ENCODE measurements at regions not wholly inside any gene's neighbourhood (a gene's known extent, or its start where the extent isn't known, plus 50 kb on each side); places are given as distances from the start of the nearest gene placed in this dataset.
"Not testable (repeated sequence)": the region's sequence is repeated elsewhere in the genome, so short reads cannot be mapped to it uniquely, and the experiment has no call there.

DNA sequence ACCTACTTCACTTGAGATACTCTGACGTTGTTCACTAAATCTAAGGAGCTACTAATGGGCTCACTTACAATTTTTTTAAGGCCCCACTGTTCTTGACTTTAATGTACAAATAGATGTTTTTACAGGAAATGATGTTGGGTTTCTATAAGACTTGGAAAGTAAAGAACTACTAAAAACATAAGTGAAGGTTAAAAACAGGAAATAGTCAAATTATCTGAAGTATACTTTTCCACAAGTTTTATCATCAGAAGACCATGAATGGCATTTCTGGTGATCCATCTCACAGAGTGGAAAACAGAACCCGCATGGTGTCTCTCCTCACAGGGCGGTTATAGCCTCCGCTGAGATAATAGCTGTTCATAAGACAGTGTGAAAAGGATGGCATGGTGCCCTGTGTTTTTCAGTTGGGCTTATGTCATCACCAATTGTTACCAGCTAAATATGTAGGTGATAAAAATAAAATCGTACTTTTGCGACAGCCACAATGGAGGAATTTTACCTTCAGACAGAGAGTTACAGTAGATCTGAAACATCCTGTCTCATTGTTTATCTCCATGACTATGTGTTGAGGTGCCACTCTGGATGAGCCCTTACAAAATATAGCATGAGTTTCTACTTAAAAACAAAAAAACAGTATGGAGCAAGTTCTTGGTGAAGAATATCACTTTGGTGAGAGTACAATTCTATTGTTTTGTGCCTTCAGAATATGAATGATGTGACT, 462.4 kb downstream of the RAP2B start:
- no peak for DNase-seq

DNA sequence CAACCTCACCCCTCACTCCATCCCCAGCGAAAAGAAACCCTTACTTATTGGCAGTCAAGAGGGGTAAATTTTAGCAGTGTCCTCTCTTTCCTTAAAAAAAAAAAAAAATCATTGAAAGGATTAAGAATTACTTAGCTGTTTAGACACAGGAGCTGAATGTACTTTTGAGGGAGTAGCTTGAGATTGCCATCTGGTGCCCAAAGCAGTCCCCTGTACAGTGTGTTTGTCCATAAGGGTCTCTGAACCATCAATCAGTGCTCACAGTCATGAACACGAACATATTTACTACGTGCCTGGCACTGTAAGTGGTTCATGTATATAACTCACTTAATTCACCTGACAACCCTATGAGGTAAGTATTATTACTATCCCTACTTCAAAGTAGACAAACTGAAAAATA, 463.5 kb downstream of the RAP2B start:
- no peak for DNase-seq

DNA sequence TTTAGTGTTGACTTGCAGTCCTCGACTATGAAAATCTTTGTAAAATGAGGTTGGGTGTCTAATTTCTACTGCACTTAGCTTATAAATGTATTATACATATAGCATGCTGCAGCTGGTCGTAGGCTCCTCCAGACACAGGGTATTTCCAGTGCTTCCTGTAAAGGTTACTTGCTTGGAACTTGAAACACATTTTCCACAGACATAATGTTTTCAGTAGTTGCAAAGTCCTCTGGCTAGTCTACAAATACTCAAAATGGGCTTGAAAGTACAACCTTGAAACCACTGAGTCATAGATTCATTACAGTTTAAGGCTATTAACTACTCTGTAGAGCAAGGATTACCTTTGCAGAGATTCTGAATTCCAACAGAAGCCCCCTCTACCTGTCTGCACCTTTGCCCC, 464.1 kb downstream of the RAP2B start:
- DNase-seq: no peak

- DNase-seq: no peak
Observed at GRCh38 chr3:153628591-153628990, 466.6 kb downstream of the RAP2B start.

DNA sequence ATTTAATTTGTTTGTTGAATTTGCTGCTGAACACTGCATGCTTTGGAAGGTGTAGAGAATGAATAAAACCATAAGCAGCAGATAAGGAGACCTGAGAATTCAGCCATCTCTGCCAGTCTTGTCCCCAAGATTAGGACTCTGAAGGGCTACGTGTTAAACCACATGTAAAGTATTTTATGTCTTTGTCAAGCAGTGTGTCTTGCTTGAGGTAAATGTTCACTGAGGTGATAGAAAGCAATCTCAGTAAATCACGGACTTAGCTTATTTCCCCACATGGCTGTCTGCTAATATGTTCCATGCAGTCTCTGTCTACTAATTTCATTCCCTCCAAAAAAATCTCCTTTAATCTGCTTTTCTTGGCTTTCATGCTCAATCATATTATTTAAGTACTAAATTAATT, 467.1 kb downstream of the RAP2B start:
- no peak for DNase-seq

- DNase-seq: no peak
Observed at GRCh38 chr3:153631102-153631501, 469.1 kb downstream of the RAP2B start.

DNA sequence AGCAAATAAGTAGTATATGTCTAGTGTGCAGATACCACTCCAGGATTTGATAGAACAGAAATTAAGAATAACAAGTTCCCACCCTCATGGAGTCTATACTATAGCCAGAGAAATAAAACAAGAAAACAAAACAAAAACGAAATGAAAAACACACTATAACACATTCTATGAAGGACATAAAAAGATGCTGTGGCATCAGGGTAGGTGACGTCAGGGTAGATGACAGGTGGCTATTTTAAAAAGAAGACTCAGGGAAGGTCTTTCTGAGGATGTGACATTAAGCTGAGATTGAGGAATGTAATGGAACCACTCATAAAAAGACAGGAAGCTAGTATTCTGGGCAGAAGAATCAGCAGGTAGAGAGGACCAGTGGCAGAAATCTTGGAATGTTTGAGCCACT, 469.6 kb downstream of the RAP2B start:
- no peak for DNase-seq

GRCh38 chr3:153633407-153633806, 471.4 kb downstream of the RAP2B start:
- no peak for DNase-seq

DNA sequence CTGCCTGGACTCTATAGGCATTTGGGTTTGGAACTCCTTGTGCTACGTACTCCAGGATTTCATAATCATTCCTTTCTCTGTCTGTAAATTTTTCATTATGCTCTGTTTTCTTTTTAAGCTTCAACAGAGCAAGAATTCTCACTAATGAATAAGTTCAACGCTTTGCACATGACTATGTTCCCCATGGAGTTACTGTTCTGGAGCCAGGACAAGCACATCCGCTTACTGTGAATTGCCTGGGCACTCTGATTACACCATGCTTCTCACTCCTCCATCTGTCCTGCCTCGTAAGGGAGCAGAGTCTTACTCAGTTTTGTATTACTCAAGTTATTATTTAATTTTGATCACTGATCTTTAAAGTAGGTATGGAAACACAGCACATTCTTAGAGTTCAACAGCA, 472.7 kb downstream of the RAP2B start:
- DNase-seq: no peak

DNA sequence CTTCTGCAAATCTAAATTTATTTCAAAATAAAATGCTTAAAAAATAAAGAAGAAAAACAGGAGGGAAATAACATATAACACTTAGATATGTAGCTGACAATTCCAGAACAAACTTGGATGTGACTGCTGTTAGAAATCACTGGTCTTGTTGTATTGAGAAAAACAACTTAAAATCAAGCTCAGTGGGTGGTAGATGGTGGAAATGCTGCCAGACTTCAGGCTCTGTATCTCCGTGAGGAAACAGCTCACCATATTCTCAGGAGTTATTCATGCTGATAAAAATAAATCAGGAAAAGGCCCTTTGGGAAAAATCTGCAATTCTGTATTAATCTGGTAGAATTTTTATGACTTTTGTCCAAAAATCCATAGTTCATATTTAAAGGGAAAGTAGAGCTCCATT, 477.6 kb downstream of the RAP2B start:
- DNase-seq: no peak

DNA sequence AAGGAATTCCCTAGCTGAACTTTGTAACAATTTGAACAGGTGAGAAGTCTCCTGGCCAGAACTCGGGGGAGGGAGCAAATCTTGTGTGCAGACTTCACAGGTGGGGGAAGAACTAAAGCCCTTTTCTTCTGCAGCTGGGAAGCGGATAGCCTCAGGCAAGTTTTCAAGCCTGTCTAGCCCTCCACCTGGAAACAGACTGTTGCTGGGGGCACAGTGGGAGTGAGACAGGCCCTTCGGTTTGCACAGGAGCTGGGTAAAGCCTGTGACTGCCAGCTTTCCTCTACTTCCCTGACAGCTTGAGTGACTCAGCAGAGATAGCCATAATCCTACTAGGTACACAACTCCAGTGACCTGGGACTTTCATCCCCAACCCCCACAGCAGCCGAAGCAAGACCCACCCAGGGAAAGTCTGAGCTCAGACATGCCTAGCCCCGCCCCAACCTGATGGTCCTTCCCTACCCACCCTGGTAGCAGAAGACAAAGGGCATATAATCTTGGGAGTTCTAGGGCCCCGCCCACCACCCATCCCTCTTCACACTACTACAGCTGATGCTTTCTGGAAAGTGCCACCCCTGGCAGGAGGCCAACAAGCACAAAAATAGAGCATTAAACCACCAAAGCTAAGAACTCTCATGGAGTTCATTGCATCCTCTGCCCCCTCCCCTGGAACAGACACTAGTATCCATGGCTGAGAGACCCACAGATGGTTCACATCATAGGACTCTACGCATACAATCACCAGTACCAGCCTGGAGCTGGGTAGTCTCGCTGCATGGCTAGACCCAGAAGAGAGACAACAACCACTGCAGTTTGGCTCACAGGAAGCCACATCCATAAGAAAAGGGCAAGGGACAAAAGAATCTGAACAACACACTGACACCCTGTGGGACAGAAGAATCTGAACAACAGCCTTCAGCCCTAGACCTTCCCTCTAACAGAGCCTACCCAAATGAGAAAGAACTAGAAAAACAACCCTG, 479.0 kb downstream of the RAP2B start:
- no peak for DNase-seq

- DNase-seq: not testable (repeated sequence)
Observed at GRCh38 chr3:153642576-153642975, 478.6 kb upstream of the ARHGEF26 start.

DNA sequence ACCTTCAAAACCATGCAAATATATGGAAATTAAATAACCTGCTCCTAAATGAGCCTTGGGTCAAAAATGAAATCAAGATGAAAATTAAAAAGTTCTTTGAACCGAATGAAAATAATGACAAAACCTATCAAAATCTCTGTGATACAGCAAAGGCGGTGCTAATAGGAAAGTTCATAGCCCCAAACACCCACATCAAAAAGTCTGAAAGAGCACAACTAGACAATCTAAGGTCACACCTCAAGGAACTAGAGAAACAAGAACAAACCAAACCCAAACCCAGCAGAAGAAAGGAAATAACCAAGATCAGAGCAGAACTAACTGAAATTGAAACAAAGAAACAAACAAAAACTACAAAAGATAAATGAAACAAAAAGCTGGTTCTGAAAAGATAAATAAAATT, 477.7 kb upstream of the ARHGEF26 start:
- DNase-seq: not testable (repeated sequence)

DNA sequence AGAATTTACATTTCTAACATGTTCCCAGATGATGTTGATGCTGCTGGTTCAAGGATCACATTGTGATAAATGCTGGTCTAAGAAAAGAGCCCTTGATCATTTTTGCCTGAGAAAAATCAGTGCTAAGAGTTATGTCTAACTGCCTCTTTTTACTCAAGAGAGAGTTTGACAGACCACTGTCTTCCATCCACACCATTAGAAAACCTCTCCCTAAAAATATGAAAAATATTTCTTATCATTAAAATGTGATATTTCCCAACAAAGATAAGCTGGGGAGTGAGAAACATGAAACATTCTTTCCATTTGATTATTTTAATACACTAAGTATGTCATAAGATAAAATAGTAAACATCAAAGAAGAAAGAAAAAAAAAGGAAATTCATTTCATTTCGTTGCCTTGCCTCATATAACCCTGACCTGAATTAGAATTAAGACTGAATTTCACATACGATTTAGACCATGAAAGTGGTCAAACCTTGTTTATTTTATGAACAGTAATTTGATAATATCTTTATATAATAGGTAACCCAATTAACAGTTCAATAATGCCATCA, 471.8 kb upstream of the ARHGEF26 start:
- no peak for DNase-seq

GRCh38 chr3:153652076-153652475, 469.1 kb upstream of the ARHGEF26 start:
- no peak for DNase-seq

- DNase-seq: no peak
Observed at GRCh38 chr3:153657046-153657445, 464.1 kb upstream of the ARHGEF26 start.

DNA sequence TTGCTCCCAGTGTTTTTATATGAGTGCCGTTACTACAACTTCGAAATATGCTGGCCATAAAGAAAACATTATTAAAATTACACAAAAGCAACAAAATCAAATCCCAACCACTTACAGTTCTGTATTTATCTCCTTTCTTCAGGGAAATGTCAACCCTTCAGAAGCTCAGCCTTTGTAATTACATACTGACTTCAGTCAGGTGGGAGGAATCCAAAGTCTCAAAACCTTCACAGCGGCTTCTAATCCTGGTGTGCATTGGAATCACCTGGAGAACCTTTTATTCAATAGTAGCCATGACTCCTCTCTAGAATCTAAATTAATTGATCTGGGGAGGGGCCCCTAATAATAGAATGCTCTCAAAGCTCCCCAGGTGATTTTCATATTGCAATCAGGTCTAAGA, 463.7 kb upstream of the ARHGEF26 start:
- DNase-seq: no peak

DNA sequence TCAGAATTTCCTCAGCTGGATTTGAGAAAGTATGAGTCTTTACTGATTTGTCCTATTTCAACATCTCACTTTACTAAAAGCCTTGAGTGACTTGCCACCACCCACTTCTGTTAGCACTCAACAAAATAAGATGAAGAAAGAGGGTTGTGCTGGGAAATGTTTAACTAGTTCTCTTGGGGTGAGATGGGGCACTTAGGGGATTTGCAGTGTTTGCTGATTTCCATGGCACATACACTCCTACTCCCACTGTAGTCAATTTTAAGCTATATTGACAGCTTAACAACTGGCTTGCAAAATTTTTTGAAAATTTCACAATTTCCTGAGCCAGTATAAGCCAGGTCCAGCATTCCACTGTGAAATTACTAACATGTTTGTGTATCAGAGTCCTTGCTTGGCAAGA, 463.1 kb upstream of the ARHGEF26 start:
- no peak for DNase-seq

DNA sequence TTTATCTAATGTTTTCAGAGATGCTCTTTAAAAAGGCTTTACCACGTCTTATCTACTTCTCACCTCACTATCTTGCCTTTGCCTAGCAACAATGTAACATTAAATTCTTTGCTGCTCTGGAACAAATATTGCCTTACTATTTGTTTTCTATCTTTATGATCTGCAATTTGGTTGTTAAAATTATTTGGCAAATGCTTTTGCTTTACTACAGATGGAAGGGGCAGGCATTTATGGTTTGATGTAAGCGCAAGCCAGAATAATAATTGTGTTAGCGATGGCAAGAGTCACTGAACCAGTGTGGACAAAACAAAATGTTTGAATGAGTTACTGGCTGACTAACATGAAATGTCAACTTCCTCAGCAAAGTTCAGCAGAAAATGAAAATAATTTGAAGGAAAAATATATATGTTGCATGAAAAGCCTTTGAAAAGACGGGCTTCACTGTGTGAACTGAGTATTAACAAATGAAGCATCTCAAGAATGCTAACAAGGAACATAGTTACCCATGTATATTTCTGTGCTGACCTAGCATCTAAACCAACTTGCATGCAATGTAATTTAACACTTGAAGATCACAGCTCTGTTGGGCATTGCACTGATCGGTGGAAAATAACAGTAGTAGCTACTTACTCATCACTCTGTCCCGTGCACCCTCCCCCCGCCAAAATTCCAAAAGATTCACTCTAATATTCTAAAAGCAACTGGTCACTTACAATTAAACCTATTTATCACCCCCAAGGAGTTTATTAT, 454.0 kb upstream of the ARHGEF26 start:
- DNase-seq: no peak

GRCh38 chr3:153669527-153669926, 451.7 kb upstream of the ARHGEF26 start:
- no peak for DNase-seq

DNA sequence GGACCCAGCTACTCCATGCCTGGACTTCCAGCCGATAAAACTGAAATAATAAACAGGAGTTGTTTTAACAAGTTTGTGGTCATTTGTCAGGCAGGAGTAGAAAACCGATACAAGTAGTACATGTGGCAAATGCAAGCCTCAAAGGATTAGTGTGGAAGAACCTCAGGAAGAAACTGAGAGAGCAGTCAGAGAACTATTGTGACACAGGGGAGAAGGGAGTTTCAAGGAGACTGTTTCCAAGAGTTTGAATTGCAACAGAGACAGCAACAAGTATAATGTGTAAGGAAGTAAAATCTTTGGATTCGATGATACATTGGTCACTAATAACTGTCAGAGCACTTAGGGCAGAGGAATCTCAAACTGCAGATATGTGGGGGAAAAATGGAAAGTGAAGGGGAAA, 450.6 kb upstream of the ARHGEF26 start:
- DNase-seq: no peak

DNA sequence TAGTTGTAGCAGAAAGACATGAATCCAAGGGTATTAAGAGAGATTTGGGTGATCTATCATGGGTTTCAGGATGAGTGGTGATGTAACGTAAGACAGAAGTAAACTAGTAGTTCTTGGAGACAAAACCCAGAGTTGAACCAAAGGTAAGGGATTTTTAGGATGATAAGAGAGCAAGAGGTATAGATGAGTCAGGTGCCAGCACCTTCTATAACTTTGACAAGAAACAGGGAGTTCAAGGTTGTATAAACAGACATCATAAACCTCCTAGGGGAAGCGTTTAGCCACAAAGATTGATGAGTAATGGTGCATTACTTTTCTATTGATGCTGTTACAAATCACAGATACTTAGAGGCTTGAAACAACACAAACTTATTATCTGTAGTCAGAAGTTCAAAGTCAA, 447.3 kb upstream of the ARHGEF26 start:
- DNase-seq: no peak

- no peak for DNase-seq
Observed at GRCh38 chr3:153679714-153680113, 441.5 kb upstream of the ARHGEF26 start.
